ENCODE measurements at regions not wholly inside any gene's neighbourhood (a gene's known extent, or its start where the extent isn't known, plus 50 kb on each side); places are given as distances from the start of the nearest gene placed in this dataset.

- no peaks in the 10 kb centered on the region for H3K4me1 ChIP-seq
- no peak overlapping the region for H3K4me3 ChIP-seq
- 68 to 74% methylated on average over 3 of the region's 3 CpGs for WGBS, 2 donors
- H3K36me3 ChIP-seq = no peaks in the 10 kb centered on the region
- no peak for ATAC-seq
- no peak overlapping the region for H3K27ac ChIP-seq
- intact Hi-C loops (cut with DNase I) = no loop called here
- no peak for DNase-seq
- TF ChIP-seq CTCF (IDR thresholded peaks at IDR 0.05) = no peak
- H3K27me3 ChIP-seq = no peaks in the 10 kb centered on the region
- H3K9me3 ChIP-seq = no peaks in the 10 kb centered on the region
Measured at GRCh38 chr6:23269436-23269835, 700.1 kb downstream of the HDGFL1 start.

GRCh38 chr6:23272536-23272935 is 703.2 kb downstream of the HDGFL1 start:
- intact Hi-C loops (cut with DNase I) = no loop called here
- Histone ChIP-seq H3K4me3 (no peak overlapping the region), H3K27ac (no peak overlapping the region), H3K4me1 (no peaks in the 10 kb centered on the region), H3K36me3 (no peaks in the 10 kb centered on the region), H3K9me3 (no peaks in the 10 kb centered on the region), H3K27me3 (no peaks in the 10 kb centered on the region)
- DNase-seq (no peak), ATAC-seq (no peak)
- TF ChIP-seq CTCF (IDR thresholded peaks at IDR 0.05) = no peak

- Histone ChIP-seq H3K4me3 (no peak overlapping the region), H3K27ac (no peak overlapping the region), H3K36me3 (no peaks in the 10 kb centered on the region), H3K27me3 (no peaks in the 10 kb centered on the region), H3K9me3 (no peaks in the 10 kb centered on the region), H3K4me1 (no peaks in the 10 kb centered on the region)
- intact Hi-C loops (cut with DNase I) = no loop called here
- 88% methylated on average over 4 of the region's 4 CpGs for WGBS, 2 donors
- no peak for TF ChIP-seq CTCF (IDR thresholded peaks at IDR 0.05)
- DNase-seq (no peak), ATAC-seq (no peak)
Measured at GRCh38 chr6:23277521-23278179, 708.3 kb downstream of the HDGFL1 start.

- 94 to 98% methylated on average over 2 of the region's 2 CpGs for WGBS, 2 donors
- no peak for ATAC-seq
- H3K4me3 ChIP-seq = no peak overlapping the region
- no peaks in the 10 kb centered on the region for H3K36me3 ChIP-seq
- H3K4me1 ChIP-seq = no peaks in the 10 kb centered on the region
- H3K27ac ChIP-seq = no peak overlapping the region
- no peaks in the 10 kb centered on the region for H3K9me3 ChIP-seq
- no peaks in the 10 kb centered on the region for H3K27me3 ChIP-seq
- intact Hi-C loops (cut with DNase I) = no loop called here
- TF ChIP-seq CTCF (IDR thresholded peaks at IDR 0.05) = no peak
- DNase-seq = no peak
Measured at GRCh38 chr6:23278180-23278532, 708.8 kb downstream of the HDGFL1 start.
